ENCODE measurements at regions not wholly inside any gene's neighbourhood (a gene's known extent, or its start where the extent isn't known, plus 50 kb on each side); places are given as distances from the start of the nearest gene placed in this dataset.

DNA sequence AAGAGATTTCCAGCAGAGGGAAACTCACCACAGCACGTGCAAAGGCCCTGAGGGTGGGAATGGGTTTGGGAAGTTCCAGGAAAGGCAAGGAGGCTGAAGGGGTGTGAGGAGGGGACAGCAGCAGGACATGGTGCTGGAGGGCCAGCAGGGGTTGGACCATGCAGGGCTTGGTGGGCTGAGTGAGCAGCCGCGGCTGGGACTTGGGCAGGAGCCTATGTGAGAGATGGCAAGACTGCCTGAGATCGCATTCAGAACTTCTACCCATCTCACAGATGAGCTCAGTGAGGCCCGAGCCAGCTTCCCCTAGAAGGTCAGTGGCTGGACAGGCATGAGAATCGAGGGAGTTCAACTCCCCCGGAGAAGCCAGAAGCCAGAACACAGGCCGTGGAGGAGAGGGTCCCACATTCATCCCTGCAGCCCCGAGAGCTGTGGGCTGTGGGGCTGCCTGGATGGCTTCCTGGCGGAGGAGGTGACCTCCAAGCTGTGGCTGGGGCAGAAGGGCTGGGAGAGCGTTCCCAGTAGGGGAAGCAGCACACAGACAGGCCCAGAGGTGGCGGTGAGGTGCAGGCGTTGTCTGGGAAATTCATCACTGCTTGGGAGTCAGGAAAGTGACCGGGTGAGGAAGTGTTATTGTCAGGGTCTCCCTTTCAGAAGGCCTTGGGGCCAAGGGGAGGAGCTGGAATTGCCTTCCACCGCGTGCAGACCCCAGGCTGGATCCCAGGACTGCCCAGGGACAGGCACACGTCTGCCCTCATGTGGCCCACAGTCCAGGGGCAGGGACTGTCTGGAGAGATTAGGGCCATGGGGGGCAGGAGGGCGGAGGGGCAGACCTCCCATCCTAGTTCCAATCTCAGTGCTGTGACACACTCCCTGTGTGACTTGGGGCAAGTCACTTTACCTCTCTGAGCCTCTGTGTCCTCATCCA lies 103.8 kb downstream of the CEBPB start:
- no peak for DNase-seq (ENCODE audit: low read depth)
- H3K4me3 ChIP-seq (ENCODE audit: control insufficient read depth, low read depth, low read length): no peak overlapping the region
- TF ChIP-seq, protein P1, sequence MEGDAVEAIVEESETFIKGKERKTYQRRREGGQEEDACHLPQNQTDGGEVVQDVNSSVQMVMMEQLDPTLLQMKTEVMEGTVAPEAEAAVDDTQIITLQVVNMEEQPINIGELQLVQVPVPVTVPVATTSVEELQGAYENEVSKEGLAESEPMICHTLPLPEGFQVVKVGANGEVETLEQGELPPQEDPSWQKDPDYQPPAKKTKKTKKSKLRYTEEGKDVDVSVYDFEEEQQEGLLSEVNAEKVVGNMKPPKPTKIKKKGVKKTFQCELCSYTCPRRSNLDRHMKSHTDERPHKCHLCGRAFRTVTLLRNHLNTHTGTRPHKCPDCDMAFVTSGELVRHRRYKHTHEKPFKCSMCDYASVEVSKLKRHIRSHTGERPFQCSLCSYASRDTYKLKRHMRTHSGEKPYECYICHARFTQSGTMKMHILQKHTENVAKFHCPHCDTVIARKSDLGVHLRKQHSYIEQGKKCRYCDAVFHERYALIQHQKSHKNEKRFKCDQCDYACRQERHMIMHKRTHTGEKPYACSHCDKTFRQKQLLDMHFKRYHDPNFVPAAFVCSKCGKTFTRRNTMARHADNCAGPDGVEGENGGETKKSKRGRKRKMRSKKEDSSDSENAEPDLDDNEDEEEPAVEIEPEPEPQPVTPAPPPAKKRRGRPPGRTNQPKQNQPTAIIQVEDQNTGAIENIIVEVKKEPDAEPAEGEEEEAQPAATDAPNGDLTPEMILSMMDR (IDR thresholded peaks at IDR 0.05; ENCODE audit: control insufficient read depth, insufficient read depth, low read depth, low read length, missing control alignments): no peak

DNA sequence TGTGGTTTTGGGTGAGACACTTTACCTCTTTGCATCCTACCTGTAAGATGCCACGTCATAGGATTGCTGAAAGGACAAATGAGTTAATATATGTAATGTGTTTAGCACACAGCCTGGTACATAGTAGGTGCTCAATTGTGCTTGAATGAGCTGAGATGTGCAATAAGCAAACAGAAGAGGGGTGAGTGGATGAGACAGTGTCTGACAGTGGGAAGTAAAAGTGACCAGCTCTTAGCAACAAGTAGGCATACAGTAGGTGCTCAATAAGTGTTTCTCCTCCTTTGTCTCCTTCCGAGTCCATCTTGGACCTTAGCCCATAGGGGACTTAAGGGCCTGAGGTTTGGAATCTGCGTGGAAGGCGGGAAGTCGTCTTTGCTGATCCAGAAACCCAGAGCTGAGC lies 104.7 kb downstream of the CEBPB start:
- no peak for DNase-seq (ENCODE audit: low read depth)
- no peak overlapping the region for H3K4me3 ChIP-seq (ENCODE audit: control insufficient read depth, low read depth, low read length)

GRCh38 chr20:50295762-50296449 lies 105.3 kb downstream of the CEBPB start:
- no peak overlapping the region for H3K4me3 ChIP-seq (ENCODE audit: control insufficient read depth, low read depth, low read length)
- DNase-seq (ENCODE audit: low read depth): no peak
- TF ChIP-seq, protein P1 (IDR thresholded peaks at IDR 0.05; ENCODE audit: control insufficient read depth, insufficient read depth, low read depth, low read length, missing control alignments): no peak

More for the DNA sequence above, 104.7 kb downstream of the CEBPB start:
- TF ChIP-seq, protein P1 (IDR thresholded peaks at IDR 0.05; ENCODE audit: control insufficient read depth, insufficient read depth, low read depth, low read length, missing control alignments): no peak

DNA sequence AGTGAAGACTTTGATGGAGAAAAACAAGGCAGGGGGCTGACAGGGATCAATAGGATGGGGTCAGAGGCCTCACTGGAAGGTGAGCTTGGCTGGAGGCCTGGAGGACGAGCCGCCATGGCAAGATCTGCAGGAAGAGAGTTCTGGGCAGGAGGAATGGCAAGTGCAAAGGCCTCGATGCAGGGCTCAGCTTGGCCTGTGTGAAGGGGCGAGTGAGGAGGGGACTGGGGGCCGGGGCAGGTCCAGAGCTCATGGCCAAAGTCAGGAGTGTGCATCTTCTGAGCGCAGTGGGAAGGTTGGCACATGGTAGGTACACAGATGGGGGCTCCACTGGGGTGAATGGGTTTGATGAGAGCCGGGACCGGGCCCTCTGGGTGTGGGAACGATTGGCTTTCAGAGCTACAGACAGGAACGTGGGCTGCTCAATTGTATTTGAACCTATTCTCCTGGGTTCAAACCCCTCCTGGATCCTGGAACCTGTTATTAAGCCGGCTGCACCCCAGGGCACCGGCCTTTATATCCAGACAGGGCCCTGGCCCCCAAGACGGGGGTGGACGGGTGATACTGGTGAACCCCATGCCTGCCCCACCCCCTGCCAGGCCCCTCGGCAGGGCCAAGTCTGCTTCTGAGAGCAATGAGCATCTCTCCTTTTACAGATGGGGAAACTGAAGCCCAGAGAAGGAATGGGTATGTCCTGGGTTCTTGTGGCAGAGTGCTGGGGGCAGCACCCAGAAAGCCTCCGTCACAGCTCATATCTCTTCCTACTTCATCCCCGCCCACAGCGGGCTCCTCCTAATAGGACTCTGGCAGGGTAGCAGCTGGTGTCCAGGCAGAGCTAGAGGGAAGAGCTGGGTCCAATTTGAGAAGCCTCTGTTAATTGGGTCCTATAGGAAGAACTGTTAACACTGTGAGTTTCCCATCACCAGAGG lies 106.1 kb downstream of the CEBPB start:
- no peak for DNase-seq (ENCODE audit: low read depth)
- TF ChIP-seq, protein P1 (IDR thresholded peaks at IDR 0.05; ENCODE audit: control insufficient read depth, insufficient read depth, low read depth, low read length, missing control alignments): no peak
- no peak overlapping the region for H3K4me3 ChIP-seq (ENCODE audit: control insufficient read depth, low read depth, low read length)

DNA sequence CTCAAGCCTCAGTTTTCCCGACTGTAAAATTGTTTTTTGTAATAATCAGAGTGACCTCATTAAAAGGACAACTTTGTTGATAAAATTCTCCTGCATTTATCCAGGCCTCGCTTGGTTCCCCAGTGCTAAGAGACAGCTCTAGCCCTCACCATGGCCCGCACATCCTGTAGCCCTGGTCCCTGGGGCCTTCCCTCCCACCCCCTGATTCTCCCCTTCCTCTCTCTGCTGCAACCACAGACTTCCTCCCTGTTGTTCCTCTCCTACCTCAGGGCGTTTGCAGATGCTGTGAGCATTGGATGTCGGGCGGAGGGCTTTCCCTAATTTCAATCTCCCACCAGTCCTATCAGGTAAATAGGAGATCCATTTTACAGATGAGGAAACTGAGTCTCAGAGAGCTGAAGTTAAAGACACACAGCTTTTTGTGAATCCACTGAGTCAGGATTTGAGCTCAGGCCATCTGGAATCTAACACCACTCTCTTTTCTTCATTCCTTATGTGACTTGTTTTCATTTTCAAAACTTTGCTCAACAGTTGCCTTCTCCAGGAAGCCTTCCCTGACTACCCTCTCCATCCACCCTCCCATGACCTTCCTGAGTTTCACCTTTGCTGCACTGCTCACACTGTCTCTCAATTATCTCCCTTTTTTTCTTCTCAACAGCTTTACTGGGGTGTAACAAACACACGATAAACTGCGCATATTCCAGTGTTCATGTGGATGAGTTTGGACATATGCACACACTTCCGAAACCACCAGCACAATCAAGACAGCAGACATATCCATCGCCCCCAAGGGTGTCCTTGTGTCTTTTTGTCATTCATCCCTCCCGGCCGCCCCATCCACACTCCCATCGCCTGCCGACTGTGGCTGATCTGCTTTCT lies 107.1 kb downstream of the CEBPB start:
- no peak overlapping the region for H3K4me3 ChIP-seq (ENCODE audit: control insufficient read depth, low read depth, low read length)
- TF ChIP-seq, protein P1 (IDR thresholded peaks at IDR 0.05; ENCODE audit: control insufficient read depth, insufficient read depth, low read depth, low read length, missing control alignments): no peak
- DNase-seq (ENCODE audit: low read depth): no peak
